Neuronal stem cell (in vitro differentiated cells): ENCODE measurements at regions not wholly inside any gene's neighbourhood (a gene's known extent, or its start where the extent isn't known, plus 50 kb on each side); places are given as distances from the start of the nearest gene placed in this dataset.

ENCODE experiments used
- DNase-seq: peaks from one replicate; pipeline ENCODE4 v3.0.0-alpha.2; 2013; ENCODE audit warnings: low spot score
- H2AFZ ChIP-seq: one replicate; pipeline ENCODE4 v1.6.1; 2013; ENCODE audit warnings: mild to moderate bottlenecking, low read length, inconsistent platforms
- H2AK5ac ChIP-seq: 2 replicates; pipeline ENCODE4 v1.6.1; 2013; ENCODE audit warnings: low read depth, mild to moderate bottlenecking, inconsistent platforms, low read length, moderate library complexity, mixed read lengths
- H2BK120ac ChIP-seq: 2 replicates; pipeline ENCODE4 v1.6.1; 2013; ENCODE audit warnings: low read depth, mild to moderate bottlenecking, inconsistent platforms, low read length, moderate library complexity, mixed read lengths
- H2BK12ac ChIP-seq: one replicate; pipeline ENCODE4 v1.6.1; 2013; ENCODE audit warnings: low read length, inconsistent platforms
- H2BK15ac ChIP-seq: 2 replicates; pipeline ENCODE4 v1.6.1; 2013; ENCODE audit warnings: mild to moderate bottlenecking, low read length, inconsistent platforms, mixed read lengths
- H2BK5ac ChIP-seq: one replicate; pipeline ENCODE4 v1.6.1; 2013; ENCODE audit warnings: inconsistent platforms, mild to moderate bottlenecking, low read length, moderate library complexity
- H3K14ac ChIP-seq: one replicate; pipeline ENCODE4 v1.6.1; 2013; ENCODE audit warnings: low read length, inconsistent platforms
- H3K18ac ChIP-seq: 2 replicates; pipeline ENCODE4 v1.6.1; 2013; ENCODE audit warnings: low read length, inconsistent platforms
- H3K23ac ChIP-seq: 2 replicates; pipeline ENCODE4 v1.6.1; 2013; ENCODE audit warnings: low read depth, mild to moderate bottlenecking, mixed read lengths, low read length, inconsistent platforms; ENCODE audit not compliant: poor library complexity
- H3K27ac ChIP-seq: replicated peaks from 3 replicates; pipeline ENCODE4 v1.5.1; 2013; ENCODE audit warnings: low read length, inconsistent platforms
- H3K27me3 ChIP-seq, 3 experiments: 2 replicates each; pipeline ENCODE4 v1.6.1; 2013; ENCODE audit warnings: low read length in 3 of 3, mild to moderate bottlenecking in 2 of 3, inconsistent platforms in 1 of 3, low read depth in 1 of 3, mixed read lengths in 1 of 3, moderate library complexity in 1 of 3; ENCODE audit not compliant: control insufficient read depth in 3 of 3, insufficient read depth in 3 of 3
- H3K36me3 ChIP-seq, 2 donors: replicated peaks in 1 of 2; 2 replicates each; pipeline ENCODE4 v1.6.1; 2013; ENCODE audit warnings: low read length in 2 of 2; ENCODE audit not compliant: control insufficient read depth in 2 of 2, insufficient read depth in 2 of 2
- H3K4ac ChIP-seq: 2 replicates; pipeline ENCODE4 v1.6.1; 2013; ENCODE audit warnings: inconsistent platforms, mild to moderate bottlenecking, low read length, moderate library complexity
- H3K4me1 ChIP-seq, 2 donors: 1 replicate in 1 of 2; 2 replicates in 1 of 2; pipeline ENCODE4 v1.6.1; 2013; ENCODE audit warnings: low read length in 2 of 2, low read depth in 1 of 2; ENCODE audit not compliant: control insufficient read depth in 2 of 2, insufficient read depth in 1 of 2
- H3K4me2 ChIP-seq: one replicate; pipeline ENCODE4 v1.6.1; 2013; ENCODE audit warnings: mild to moderate bottlenecking, low read length, inconsistent platforms; ENCODE audit not compliant: insufficient read depth, poor library complexity, severe bottlenecking
- H3K4me3 ChIP-seq, 2 donors: 2 replicates each; pipeline ENCODE4 v1.5.1; 2013; ENCODE audit warnings: low read length in 2 of 2, mild to moderate bottlenecking in 2 of 2, inconsistent platforms in 1 of 2, moderate library complexity in 1 of 2
- H3K79me1 ChIP-seq: one replicate; pipeline ENCODE4 v1.6.1; 2013; ENCODE audit warnings: low read depth, mild to moderate bottlenecking, inconsistent platforms, low read length, moderate library complexity
- H3K9ac ChIP-seq: one replicate; pipeline ENCODE4 v1.6.1; 2013; ENCODE audit warnings: mild to moderate bottlenecking, low read depth, low read length, inconsistent platforms; ENCODE audit not compliant: poor library complexity
- H3K9me3 ChIP-seq, 2 donors: replicated peaks in 1 of 2; 2 replicates each; pipeline versions ENCODE3 to v1.6.1; 2013; ENCODE audit warnings: low read length in 2 of 2, mild to moderate bottlenecking in 2 of 2, inconsistent platforms in 1 of 2, low read depth in 1 of 2, mixed read lengths in 1 of 2, moderate library complexity in 1 of 2; ENCODE audit not compliant: control insufficient read depth in 2 of 2, insufficient read depth in 1 of 2
- H4K8ac ChIP-seq: one replicate; pipeline ENCODE4 v1.6.1; 2013; ENCODE audit warnings: low read depth, mild to moderate bottlenecking, inconsistent platforms, low read length, moderate library complexity
- H4K91ac ChIP-seq: one replicate; pipeline ENCODE4 v1.6.1; 2013; ENCODE audit warnings: low read length, low read depth, mild to moderate bottlenecking, inconsistent platforms; ENCODE audit not compliant: poor library complexity
- WGBS, 2 donors: extraction: QIAGEN DNeasy Blood & Tissue Kit; methylation state at CpG; one replicate each; pipeline ENCODE4 v1.1.7; 2013; ENCODE audit warnings: missing lambda C conversion rate in 2 of 2, mixed read lengths in 1 of 2; ENCODE audit not compliant: insufficient read length in 2 of 2, insufficient replicate concordance in 1 of 2; ENCODE audit errors: extremely low coverage in 2 of 2; 5-methylcytosine and 5-hydroxymethylcytosine counted together

- no peak for DNase-seq
- no peak overlapping the region for H3K18ac ChIP-seq
- no peak overlapping the region for H4K91ac ChIP-seq
Measured at GRCh38 chr2:195289081-195289480, 367.9 kb upstream of the SLC39A10 start.

GRCh38 chr2:195279840-195280427 is 377.1 kb upstream of the SLC39A10 start:
- Histone ChIP-seq H3K27me3 (no peaks in the 10 kb centered on the region), H3K4me3 (no peak overlapping the region), H3K27ac (no peak overlapping the region), H3K36me3 (no peaks in the 10 kb centered on the region), H2BK15ac (no peak overlapping the region), H2AFZ (no peak overlapping the region), H3K4me1 (no peaks in the 10 kb centered on the region), H2AK5ac (no peak overlapping the region), H2BK5ac (no peak overlapping the region), H3K4me2 (no peak overlapping the region), H3K14ac (no peak overlapping the region), H2BK120ac (no peak overlapping the region), H3K9me3 (no peaks in the 10 kb centered on the region), H3K9ac (no peak overlapping the region), H3K4ac (no peak overlapping the region), H2BK12ac (no peak overlapping the region), H3K18ac (no peak overlapping the region), H4K91ac (no peak overlapping the region), H3K23ac (no peak overlapping the region), H4K8ac (no peak overlapping the region), H3K79me1 (no peaks in the 10 kb centered on the region)
- DNase-seq: no peak
- WGBS, 2 donors: no CpG with 5 or more reads among the region's 1 CpG

More at GRCh38 chr2:195289081-195289480, 367.9 kb upstream of the SLC39A10 start:
- Histone ChIP-seq H2AK5ac (no peak overlapping the region), H2AFZ (no peak overlapping the region), H3K79me1 (no peaks in the 10 kb centered on the region), H3K4ac (no peak overlapping the region), H3K4me2 (no peak overlapping the region), H3K27ac (no peak overlapping the region), H3K9me3 (no peaks in the 10 kb centered on the region), H2BK15ac (no peak overlapping the region), H3K14ac (no peak overlapping the region), H2BK5ac (no peak overlapping the region), H2BK120ac (no peak overlapping the region), H4K8ac (no peak overlapping the region), H3K36me3 (no peaks in the 10 kb centered on the region), H2BK12ac (no peak overlapping the region), H3K4me3 (no peak overlapping the region), H3K9ac (no peak overlapping the region), H3K27me3 (no peaks in the 10 kb centered on the region), H3K23ac (no peak overlapping the region), H3K4me1 (no peaks in the 10 kb centered on the region)

- H2BK15ac ChIP-seq: no peak overlapping the region
- no peak for DNase-seq
- H3K9ac ChIP-seq: no peak overlapping the region
- no peak overlapping the region for H3K14ac ChIP-seq
- no peak overlapping the region for H3K23ac ChIP-seq
- no peaks in the 10 kb centered on the region for H3K27me3 ChIP-seq
- H4K91ac ChIP-seq: no peak overlapping the region
- no peaks in the 10 kb centered on the region for H3K79me1 ChIP-seq
- no peak overlapping the region for H2BK120ac ChIP-seq
- no peaks in the 10 kb centered on the region for H3K9me3 ChIP-seq
- WGBS, 2 donors: no CpG with 5 or more reads among the region's 5 CpGs
- H3K18ac ChIP-seq: no peak overlapping the region
- H2BK12ac ChIP-seq: no peak overlapping the region
- H3K4me2 ChIP-seq: no peak overlapping the region
- H2BK5ac ChIP-seq: no peak overlapping the region
- no peak overlapping the region for H3K4me3 ChIP-seq
- no peak overlapping the region for H2AFZ ChIP-seq
- H4K8ac ChIP-seq: no peak overlapping the region
- H2AK5ac ChIP-seq: no peak overlapping the region
- H3K4ac ChIP-seq: no peak overlapping the region
- H3K27ac ChIP-seq: no peak overlapping the region
- no peaks in the 10 kb centered on the region for H3K4me1 ChIP-seq
- H3K36me3 ChIP-seq: no peaks in the 10 kb centered on the region
Measured at GRCh38 chr2:195270466-195271039, 386.5 kb upstream of the SLC39A10 start.

GRCh38 chr2:195269220-195269619 is 387.8 kb upstream of the SLC39A10 start:
- no peak overlapping the region for H4K8ac ChIP-seq
- no peak overlapping the region for H3K4me2 ChIP-seq
- H3K79me1 ChIP-seq: no peaks in the 10 kb centered on the region
- H3K9ac ChIP-seq: no peak overlapping the region
- no peak for DNase-seq
- no peak overlapping the region for H2AK5ac ChIP-seq
- H2BK15ac ChIP-seq: no peak overlapping the region
- no peak overlapping the region for H3K4me3 ChIP-seq
- H4K91ac ChIP-seq: no peak overlapping the region
- H3K4ac ChIP-seq: no peak overlapping the region
- H3K27ac ChIP-seq: no peak overlapping the region
- no peak overlapping the region for H2BK5ac ChIP-seq
- no peak overlapping the region for H2BK12ac ChIP-seq
- H3K14ac ChIP-seq: no peak overlapping the region
- no peaks in the 10 kb centered on the region for H3K27me3 ChIP-seq
- no peak overlapping the region for H2BK120ac ChIP-seq
- H3K9me3 ChIP-seq: no peaks in the 10 kb centered on the region
- no peak overlapping the region for H3K18ac ChIP-seq
- H3K23ac ChIP-seq: no peak overlapping the region
- H3K4me1 ChIP-seq: no peaks in the 10 kb centered on the region
- H3K36me3 ChIP-seq: no peaks in the 10 kb centered on the region
- H2AFZ ChIP-seq: no peak overlapping the region
- WGBS, 2 donors: no CpG with 5 or more reads among the region's 6 CpGs
